ENCODE measurements at regions not wholly inside any gene's neighbourhood (a gene's known extent, or its start where the extent isn't known, plus 50 kb on each side); places are given as distances from the start of the nearest gene placed in this dataset.

DNA sequence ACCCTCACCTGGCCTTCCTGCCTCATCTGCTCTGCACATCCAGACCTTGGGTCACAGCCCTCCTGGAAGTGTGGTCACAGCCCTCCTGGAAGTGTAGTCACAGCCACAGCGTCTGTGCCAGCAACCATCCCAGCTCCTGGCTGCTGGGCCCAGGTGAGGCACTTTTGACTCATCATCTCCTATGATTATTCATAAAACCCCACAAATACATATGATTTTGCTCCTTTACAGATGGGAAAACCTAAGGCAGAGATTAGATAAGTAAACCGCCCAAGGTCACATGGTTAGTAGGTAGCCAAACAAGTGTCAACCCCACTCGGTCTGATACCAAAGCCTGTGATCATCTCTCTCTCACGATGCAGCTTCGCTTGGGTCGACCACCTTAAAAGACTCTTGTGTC is 94.3 kb downstream of the PRLHR start:
- no peak for DNase-seq (ENCODE audit: low read depth)

GRCh38 chr10:118500477-118501104 is 94.9 kb downstream of the PRLHR start:
- no peak for DNase-seq (ENCODE audit: low read depth)

GRCh38 chr10:118499186-118499585 is 96.3 kb downstream of the PRLHR start:
- no peak for DNase-seq (ENCODE audit: low read depth)

GRCh38 chr10:118498623-118499022 is 96.8 kb downstream of the PRLHR start:
- no peak for DNase-seq (ENCODE audit: low read depth)

DNA sequence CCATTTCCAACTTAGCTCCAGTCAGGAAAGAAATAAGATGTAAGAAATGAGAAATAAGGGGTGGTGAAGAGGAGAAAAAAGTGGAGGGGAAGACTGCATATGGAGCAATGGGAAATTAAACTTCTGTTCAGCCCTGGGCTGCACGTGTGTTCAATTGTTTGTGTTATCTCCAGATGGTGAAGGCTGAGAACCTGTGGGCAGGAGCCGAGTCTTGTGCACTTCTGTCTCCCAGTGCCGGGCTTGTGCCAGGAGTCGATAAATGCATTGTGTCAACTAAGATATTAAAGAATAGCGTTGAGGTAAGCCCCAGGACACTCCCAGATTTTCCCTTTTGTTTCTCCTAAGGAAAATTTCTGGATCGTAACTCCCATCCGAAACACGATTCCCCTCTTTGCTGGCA is 98.2 kb downstream of the PRLHR start:
- no peak for DNase-seq (ENCODE audit: low read depth)

GRCh38 chr10:118496525-118496924 is 98.9 kb downstream of the PRLHR start:
- no peak for DNase-seq (ENCODE audit: low read depth)

DNA sequence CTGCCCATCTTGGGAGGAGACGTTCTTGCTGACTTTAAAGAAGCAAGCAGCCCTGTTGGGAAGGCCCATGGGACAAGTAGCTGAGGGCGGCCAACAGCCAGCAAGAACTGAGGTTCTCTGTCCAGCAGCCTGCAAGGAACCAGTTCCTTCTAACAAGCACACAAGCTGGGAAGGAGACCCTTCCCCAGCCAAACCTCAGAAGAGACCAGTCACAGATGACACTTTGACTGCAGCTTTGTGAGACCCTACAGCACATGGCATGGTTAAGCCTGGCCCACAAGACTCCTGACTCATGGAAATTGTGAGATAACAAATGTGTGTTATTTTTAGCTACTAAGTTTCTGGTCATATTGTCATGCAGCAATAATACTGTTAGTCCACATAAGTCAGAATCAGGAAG is 99.9 kb downstream of the PRLHR start:
- DNase-seq (ENCODE audit: low read depth) = no peak

DNA sequence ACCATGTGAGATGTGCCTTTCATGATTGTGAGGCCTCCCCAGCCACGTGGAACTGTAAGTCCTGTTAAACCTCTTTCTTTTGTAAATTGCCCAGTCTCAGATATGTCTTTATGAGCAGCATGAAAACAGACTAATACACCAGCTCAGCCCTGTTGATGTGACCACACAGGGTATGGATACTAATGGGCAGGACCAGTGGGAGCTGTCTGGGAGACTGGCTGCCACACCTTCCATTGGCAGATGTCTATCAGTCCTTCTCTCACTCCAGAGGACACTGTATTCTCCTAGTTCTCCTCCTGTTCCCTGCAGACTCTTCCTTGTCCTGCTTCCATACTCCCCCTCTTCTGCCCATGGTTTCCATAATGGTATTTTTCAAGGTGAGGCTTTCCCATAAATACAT is 104.4 kb downstream of the PRLHR start:
- DNase-seq (ENCODE audit: low read depth) = no peak

- no peak for DNase-seq (ENCODE audit: low read depth)
Observed at GRCh38 chr10:118488710-118489497, 106.5 kb downstream of the PRLHR start.

DNA sequence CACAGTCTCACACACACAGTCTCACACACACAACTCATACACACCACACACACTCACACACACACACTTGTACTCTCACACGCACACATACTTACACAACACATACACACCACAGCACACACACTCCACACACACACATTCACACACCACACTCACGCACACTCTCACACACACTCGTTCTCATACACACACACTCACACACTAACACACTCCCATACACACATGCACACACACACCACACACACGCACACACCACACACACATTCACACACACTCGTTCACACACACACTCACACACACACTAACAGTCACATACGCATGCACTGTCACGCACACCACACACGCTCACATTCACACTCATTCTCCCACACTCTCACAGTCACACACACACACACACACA is 109.8 kb downstream of the PRLHR start:
- no peak for DNase-seq (ENCODE audit: low read depth)

GRCh38 chr10:118484152-118484871 is 111.1 kb downstream of the PRLHR start:
- no peak for DNase-seq (ENCODE audit: low read depth)

DNA sequence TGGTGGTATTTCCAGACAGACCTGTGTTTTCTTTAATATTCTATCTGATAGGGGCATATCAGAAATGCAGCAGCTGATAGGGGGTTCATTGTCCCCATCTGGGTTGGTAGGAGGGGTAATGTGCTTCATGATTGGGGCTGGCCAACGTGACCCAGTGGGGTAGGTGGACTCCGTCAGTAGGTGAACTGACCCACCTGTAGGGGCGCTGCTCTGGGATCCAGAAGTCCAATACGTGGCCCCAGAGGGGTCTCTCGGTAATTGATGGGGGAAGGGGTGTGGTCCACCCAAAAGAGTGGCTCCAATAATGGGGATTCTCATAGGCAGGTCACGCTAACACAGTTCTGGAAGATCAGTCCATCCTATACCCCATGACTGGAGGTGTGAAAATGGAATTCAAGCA is 112.0 kb downstream of the PRLHR start:
- DNase-seq (ENCODE audit: low read depth) = no peak

DNA sequence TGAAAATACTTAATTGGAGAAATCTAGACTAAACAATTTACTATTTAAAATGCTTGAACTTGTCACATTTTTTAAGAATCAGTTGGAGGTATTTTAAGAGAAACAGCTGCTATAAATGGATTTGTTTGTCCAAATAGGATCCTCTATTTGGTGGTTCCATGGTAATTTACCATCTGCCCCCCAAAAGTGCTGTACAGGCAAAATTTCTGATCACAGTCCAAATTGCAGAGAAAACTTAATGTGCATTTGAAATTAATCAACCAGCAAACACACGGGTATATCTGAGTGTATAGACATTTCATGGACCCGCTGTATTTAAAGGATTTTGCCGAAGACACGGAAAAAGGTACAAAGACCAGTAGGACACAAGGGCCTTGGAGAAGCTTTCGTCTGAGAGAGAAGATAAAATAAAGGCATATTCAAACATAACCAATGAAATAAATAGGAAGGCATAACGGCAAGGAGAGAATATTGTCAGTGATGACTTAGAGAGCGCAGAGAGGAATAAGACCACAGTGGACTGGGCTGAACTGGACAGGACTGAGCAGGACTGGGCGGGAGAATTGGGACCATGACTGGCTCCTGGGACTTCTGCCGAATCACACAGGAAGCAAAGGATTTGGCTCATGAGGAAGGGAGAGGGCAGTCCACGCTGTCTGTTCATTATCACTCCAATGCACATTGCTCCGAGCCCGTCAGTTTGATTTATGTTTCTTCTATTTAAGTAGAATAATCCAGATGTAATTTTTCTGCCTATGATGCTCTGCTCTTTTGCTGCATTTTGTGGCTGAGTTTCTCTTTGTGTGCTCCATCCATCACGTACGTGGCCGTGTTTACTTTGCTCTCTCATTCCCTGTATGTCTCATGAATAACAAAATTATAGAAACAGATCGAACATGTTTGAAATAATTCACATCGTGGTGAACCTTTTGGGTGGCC is 112.8 kb downstream of the PRLHR start:
- DNase-seq (ENCODE audit: low read depth) = no peak

- no peak for DNase-seq (ENCODE audit: low read depth)
Observed at GRCh38 chr10:118481871-118482270, 113.6 kb downstream of the PRLHR start.

DNA sequence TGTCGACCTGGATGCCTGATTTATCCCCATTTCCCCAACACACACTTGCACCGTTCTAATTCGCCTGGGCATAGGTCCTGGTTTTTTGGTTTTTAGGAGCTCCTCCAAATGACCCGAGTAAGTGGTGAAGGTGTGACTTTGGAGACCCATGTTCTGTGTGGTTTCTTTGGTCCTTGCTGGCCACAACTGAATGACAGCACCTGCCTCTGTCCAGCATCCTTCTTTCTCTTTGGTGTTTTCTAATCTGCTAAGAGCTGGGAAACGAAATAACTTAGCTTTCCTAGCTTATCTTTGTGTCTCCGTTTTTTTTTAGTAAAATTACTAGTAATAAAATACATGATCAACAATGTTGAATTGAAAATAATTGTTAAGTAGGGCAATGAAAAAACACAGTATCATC is 120.2 kb downstream of the PRLHR start:
- no peak for DNase-seq (ENCODE audit: low read depth)

DNA sequence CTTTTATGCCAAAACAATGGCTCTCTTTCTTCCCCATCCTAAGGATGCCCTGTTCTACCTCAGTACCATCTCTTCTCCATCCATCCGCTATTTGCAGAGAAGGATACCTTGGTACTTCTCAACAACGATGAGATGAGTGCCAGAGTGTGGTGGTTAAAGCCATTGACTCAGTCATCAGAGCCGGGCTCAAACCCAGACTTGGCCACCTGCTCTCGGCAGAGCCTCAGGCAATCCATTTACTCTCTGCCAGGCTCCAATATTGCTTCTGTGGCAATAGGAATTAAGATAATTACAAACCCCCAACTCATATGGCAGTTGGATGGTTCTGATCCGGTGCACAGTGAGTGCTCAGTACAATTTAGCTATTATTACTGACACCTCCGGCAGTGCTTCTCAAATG is 121.3 kb downstream of the PRLHR start:
- DNase-seq (ENCODE audit: low read depth) = no peak

GRCh38 chr10:118473305-118473960 is 122.0 kb downstream of the PRLHR start:
- no peak for DNase-seq (ENCODE audit: low read depth)

GRCh38 chr10:118472415-118473304 is 122.8 kb downstream of the PRLHR start:
- no peak for DNase-seq (ENCODE audit: low read depth)

DNA sequence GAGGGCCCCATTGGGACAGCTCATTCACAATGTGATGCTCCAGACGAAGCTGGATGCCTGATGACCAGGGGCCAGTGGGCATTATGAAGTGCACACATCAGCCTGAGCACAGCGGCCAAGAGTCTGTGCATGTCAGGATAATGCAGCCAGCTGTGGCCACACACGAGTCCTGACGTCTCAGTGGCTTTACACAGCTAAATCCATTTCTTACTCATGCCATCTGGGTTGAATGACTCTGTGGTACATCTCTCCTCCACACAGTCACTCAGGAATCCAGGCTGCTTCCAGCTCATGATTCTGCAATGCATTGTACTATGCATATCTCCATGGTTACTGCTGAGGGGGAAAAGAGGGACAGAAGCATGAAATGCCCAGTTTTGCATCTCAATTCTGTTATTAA is 123.6 kb downstream of the PRLHR start:
- no peak for DNase-seq (ENCODE audit: low read depth)

- DNase-seq (ENCODE audit: low read depth) = no peak
Observed at GRCh38 chr10:118470470-118470869, 125.0 kb downstream of the PRLHR start.

DNA sequence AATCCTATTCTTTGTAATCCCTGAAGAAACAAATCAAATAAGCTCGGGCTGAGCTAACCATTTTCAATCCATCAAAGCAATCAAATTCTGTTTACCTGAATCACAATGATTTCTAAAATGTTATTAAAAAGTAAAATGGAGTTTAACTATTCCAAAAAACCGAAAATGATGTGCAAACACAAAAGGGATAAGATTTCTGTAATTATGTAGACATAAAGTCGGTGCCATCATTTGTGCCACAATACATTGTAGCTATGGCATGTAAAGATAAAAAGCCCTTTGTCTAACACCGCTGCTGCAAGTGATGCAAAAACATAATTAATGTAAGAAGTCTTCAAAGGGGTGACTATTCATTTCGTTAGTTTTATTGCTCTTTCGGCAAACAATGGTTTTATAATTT is 125.1 kb upstream of the FAM204A start:
- DNase-seq (ENCODE audit: low read depth) = no peak
